Suprapubic skin (tissue), 4 donors: ENCODE measurements at regions not wholly inside any gene's neighbourhood (a gene's known extent, or its start where the extent isn't known, plus 50 kb on each side); places are given as distances from the start of the nearest gene placed in this dataset.

Experiments used
- CTCF ChIP-seq, 2 donors: fragments of 200-600 bp in 1 of 2; fragments of 450-650 bp in 1 of 2; sonication (generic) in 1 of 2; IDR thresholded peaks; one replicate each; pipeline ENCODE4 v1.5.1; 2016 to 2019; ENCODE audit warnings: antibody characterized with exemption in 2 of 2, mild to moderate bottlenecking in 1 of 2, moderate library complexity in 1 of 2
- POLR2A ChIP-seq, 2 donors: fragments of 450-650 bp; IDR thresholded peaks; one replicate each; pipeline ENCODE4 v1.6.1; 2017; ENCODE audit warnings: antibody characterized with exemption in 2 of 2, mild to moderate bottlenecking in 2 of 2, moderate library complexity in 2 of 2
- POLR2AphosphoS5 ChIP-seq, 3 donors: sonication (generic); formaldehyde crosslinking; IDR thresholded peaks; one replicate each; pipeline ENCODE4 v1.6.1; 2017; ENCODE audit warnings: antibody characterized with exemption in 3 of 3

GRCh38 chr6:14789996-14790395 lies 455.9 kb upstream of the JARID2 start:
- TF ChIP-seq CTCF (IDR thresholded peaks at IDR 0.05), result no peak
- TF ChIP-seq POLR2AphosphoS5 (IDR thresholded peaks at IDR 0.05), result no peak
- no peak for TF ChIP-seq POLR2A (IDR thresholded peaks at IDR 0.05)
